NCI-H1105 treated with DMSO at 0.1 percent for 48 hours (cell line): ENCODE measurements at regions not wholly inside any gene's neighbourhood (a gene's known extent, or its start where the extent isn't known, plus 50 kb on each side); places are given as distances from the start of the nearest gene placed in this dataset.
"Not testable (repeated sequence)": the region's sequence is repeated elsewhere in the genome, so short reads cannot be mapped to it uniquely, and the experiment has no call there.

Experiments
- DNase-seq: peaks from one replicate; lab custom pipeline; 2025; lab: John Stamatoyannopoulos, UW

GRCh38 chr10:15921423-15921945 lies 61.2 kb upstream of the MINDY3 start:
- not testable (repeated sequence) for DNase-seq

DNA sequence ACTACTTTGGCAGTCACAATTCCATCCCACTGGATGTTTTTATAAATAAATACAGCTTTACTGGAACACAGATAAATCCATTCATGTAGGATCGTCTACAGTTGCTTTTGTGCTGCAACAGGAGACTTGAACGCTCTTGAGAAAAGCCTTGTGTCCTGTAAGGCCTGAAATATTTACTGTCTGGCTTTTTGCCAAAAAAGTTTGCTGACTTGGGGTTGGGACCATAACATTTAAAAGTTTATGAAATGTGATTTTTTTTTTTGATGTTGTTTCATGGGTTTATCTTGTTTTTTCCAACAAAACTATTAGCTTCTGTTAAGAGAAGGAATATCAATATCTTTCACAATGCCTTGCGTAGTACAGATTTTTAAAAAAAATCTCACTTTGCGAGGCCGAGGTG lies 71.1 kb upstream of the MINDY3 start:
- no peak for DNase-seq

DNA sequence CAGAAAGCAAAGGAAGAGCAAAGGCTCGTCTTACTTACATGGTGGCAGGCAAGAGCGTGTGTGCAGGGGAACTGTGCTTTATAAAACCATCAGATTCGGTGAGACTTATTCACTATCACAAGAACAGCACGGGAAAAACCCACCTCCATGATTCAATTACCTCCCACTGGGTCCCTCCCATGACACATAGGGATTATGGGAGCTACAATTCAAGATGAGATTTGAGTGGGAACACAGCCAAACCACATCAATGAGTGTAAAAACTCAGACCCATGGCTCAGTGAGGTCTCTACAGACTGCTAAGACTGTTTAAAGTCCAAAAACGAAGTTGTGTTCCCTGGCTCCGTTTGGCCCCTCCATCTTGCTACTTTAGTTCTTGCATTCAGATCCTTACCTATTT lies 79.2 kb upstream of the MINDY3 start:
- DNase-seq, result not testable (repeated sequence)

- DNase-seq, result no peak
Observed at GRCh38 chr10:15943426-15943825, 83.1 kb upstream of the MINDY3 start.

DNA sequence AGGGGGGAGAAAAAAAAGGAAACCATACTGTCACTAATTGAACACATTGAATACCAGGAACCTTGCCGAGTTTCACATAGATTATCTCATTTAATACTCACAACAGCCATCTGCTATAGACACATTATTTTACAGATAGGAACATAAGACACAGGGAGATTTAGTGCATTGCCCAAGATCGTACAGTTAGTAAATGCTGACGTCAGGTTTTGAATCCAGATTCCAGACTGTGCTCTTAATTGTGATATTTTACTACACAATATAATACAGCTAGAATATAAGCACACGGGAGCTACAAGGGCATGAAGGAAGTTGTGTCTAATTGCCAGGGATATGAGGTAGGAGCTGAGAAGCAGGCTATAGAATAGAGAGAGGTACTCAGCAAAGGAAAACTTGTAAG lies 93.9 kb upstream of the MINDY3 start:
- DNase-seq, result no peak

- no peak for DNase-seq
Observed at GRCh38 chr10:15960277-15960676, 100.0 kb upstream of the MINDY3 start.

GRCh38 chr10:15972736-15973135 lies 112.4 kb upstream of the MINDY3 start:
- not testable (repeated sequence) for DNase-seq

DNA sequence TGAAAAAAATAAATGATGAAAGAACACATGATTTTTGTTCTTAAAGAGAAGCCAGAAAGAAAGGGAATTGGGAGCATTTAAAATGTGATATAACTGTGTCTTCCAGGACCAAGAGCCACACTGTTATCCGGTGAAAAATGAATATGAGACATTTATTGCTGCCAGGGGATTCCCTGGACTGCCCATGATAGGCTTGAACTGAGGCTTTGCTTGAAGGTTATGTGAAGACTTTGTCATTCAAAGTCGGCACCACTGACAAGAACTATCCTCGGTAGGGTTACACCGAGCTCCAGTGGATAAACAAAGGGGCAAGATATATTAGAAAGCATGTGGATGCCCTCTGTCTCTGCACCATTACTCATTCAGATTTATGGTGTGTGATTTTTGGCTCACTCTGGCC lies 125.4 kb upstream of the MINDY3 start:
- DNase-seq, result no peak

- no peak for DNase-seq
Observed at GRCh38 chr10:15990535-15991129, 130.3 kb upstream of the MINDY3 start.

DNA sequence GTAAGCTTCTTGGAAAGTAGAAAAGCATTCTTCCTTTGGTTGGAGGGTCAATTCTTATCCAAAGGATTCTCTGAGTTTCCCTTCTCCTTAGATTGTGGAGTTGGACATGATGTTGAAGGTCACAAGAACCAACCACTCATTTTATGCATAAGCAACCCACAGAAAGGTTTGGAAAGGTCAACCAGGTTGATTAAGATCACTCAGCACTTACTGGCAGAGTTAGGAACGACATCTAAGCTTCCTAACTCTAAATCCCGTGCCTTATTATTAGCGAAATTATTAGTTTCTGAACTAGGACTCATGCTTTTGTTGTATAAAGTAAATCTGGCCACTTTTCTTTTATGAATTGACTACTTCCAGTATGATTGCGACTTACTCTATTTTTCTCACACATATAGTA lies 137.0 kb upstream of the MINDY3 start:
- DNase-seq, result no peak

DNA sequence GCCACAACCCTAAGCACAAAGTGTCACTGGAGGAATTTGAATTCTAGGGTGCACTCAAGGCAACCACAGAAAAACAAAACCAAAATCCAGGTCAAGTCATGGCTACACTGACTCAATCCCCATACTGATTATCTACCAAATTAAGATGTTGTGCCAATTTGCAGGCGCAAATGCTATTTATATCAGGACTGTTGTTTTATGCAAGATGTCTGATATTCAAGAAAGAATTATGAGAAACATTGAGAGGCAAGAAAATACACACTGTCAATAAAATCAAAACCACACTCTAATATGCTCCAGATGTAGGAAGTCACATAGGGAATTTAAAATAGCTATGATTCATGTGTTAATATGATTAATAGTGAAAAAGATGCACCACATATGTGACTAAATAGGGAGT lies 141.3 kb upstream of the MINDY3 start:
- DNase-seq, result no peak

GRCh38 chr10:16009785-16010184 lies 149.5 kb upstream of the MINDY3 start:
- DNase-seq, result no peak

- no peak for DNase-seq
Observed at GRCh38 chr10:16011548-16011947, 151.2 kb upstream of the MINDY3 start.

GRCh38 chr10:16014469-16014868 lies 154.2 kb upstream of the MINDY3 start:
- no peak for DNase-seq

DNA sequence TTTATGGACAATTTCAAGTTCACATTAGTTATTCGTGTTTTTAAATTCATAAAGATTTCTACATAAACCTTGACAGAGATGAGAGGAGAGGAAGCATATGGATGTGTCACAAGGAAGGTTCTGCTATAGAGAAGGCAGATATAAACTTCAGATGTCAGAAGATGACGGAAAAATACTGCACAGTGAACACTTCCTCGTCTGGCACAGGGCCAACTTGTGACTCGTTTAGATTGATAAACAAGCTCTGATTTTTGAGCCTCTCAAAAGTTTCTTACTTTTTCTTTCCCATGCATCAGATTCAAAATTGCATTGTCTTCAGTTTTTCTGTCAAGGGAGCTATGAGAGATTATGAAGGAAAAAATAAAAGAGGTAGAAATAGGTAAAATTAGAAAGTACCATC lies 156.4 kb upstream of the MINDY3 start:
- DNase-seq, result no peak

DNA sequence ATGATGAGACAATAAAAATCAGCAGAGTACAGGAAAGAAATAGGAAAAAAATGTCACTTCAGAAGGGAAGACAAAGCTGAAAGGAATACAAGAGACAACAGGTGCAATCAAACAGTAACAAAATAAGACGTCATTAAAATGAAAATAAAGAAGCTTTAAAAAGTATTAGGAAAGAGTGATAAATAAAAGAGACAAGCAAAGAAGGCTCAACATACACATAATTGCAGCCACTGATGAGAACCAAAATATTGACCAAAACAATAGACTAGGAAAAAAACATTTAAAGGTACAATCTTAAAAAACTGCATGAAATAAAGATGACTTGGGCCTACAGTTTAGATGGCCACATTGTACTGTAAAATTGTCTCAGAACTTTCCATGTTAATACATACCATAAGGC lies 160.5 kb upstream of the MINDY3 start:
- DNase-seq, result no peak

- DNase-seq, result not testable (repeated sequence)
Observed at GRCh38 chr10:16026832-16027231, 166.5 kb upstream of the MINDY3 start.

DNA sequence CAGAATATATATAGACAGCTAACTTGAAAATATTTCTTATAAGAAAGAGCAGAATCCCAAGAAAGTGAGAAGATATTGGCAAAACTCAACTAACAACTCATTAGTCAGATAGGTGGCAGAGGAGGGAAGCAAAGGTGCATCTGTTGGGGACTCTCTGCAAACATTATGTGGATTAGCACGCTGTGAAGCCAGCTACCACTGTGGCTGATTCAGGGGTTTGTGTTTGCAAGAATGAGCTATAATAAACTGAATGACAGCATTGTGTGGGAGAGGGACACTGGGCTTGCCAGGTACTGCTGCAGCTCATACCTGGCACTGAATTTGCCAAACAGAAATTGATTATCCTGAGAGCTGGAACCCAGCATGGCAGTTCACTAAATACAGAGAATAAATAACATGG lies 170.3 kb upstream of the MINDY3 start:
- no peak for DNase-seq

DNA sequence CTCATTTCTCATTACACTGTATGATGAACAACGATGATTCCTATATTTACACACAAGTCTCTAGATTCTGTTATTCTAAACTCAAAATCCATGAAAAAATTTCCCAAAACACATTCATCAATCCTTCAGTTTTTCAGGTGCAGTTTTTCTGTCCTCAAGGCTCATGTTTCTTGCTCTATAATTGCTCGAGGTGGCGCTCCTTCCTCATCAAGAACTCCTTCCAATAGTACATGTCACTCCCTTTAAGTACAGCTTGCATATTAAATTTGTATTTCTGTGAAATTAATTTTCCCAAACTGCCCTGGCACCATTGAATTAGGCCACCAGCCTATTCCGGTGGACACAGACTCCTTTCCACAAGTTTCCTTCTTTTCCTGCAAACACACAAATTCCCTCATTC lies 188.7 kb upstream of the MINDY3 start:
- no peak for DNase-seq

DNA sequence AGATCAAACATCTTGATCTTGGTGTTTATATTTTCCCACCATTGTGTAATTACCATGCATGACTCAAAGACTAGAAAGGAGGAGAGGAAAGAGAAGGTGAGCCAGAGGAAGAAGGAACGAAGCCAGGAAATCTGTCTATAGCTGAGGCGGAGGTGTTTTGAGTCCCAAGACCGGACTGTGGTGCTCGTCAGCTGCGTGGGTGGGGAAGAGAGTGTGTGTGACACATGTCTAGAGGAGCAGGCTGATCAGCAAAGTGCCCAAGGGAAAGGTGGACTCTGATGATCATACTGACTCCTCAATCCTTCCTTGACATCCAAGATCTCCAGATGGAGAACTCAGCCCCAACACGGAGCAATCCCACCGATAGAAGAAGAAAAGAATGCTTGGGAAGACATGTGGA lies 189.5 kb upstream of the MINDY3 start:
- DNase-seq, result no peak

DNA sequence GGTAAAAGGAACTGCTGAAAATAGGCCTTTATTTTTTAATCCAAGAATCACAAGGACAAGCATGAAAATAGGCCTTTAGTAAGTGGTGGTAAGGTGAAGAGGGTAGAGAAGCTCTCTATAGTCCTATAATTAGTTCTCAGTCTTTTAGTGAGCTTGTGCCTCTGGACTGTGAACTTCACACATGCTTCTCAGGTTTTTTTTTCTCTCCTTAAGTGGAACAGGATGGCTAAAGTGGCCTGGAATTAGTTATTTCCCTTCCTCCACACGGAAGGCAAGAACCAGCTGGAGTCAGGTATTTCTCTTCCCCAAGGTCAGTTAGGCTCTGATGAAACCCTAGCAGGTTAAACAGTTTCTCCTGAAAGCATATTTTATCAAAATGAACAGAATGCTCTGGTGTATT lies 203.0 kb upstream of the MINDY3 start:
- DNase-seq, result no peak

DNA sequence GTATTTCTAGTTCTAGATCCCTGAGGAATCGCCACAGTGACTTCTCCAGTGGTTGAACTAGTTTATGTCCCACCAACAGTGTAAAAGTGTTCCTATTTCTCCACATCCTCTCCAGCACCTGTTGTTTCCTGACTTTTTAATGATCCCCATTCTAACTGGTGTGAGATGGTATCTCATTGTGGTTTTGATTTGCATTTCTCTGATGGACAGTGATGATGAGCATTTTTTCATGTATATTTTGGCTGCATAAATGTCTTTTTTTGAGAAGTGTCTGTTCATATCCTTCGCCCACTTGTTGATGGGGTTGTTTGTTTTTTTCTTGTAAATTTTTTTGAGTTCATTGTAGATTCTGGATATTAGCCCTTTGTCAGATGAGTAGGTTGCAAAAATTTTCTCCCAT lies 223.2 kb upstream of the MINDY3 start:
- not testable (repeated sequence) for DNase-seq

GRCh38 chr10:16105082-16105481 lies 244.8 kb upstream of the MINDY3 start:
- DNase-seq, result no peak
